Choroid plexus epithelial cell (primary cell): ENCODE measurements at regions not wholly inside any gene's neighbourhood (a gene's known extent, or its start where the extent isn't known, plus 50 kb on each side); places are given as distances from the start of the nearest gene placed in this dataset.

Experiments
- DNase-seq: peaks from one replicate; pipeline ENCODE4 v3.0.0-alpha.2; 2010; ENCODE audit warnings: low read depth
- H3K4me3 ChIP-seq: 2 replicates; pipeline ENCODE4 v1.5.1; 2011; ENCODE audit warnings: low read depth, mild to moderate bottlenecking, control low read depth, low read length, moderate library complexity
- TF ChIP-seq, protein P1 (sequence below): conservative IDR thresholded peaks from 2 replicates; pipeline ENCODE4 v1.5.1; 2011; ENCODE audit warnings: low read depth, mild to moderate bottlenecking, control low read depth, inconsistent platforms, low read length, moderate library complexity

DNA sequence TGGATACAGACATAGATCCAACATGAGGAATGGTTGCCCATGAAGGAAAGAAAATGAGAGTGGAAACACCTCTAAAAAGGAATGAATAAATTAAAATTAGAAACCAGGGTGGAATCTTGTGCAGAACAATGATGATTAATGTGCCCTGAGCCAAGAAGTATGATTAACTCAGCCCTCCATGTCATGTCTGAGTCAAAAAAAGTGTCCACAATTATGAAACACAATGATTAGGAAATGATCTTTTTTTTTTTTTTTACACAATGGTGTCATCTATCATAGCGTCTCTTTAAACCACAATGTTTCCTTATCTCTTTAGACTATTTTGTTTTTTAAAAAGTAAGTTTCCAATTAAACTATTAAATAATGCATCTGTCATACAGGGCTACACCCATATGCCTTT lies 78.9 kb upstream of the RAB4A start:
- TF ChIP-seq, protein P1, sequence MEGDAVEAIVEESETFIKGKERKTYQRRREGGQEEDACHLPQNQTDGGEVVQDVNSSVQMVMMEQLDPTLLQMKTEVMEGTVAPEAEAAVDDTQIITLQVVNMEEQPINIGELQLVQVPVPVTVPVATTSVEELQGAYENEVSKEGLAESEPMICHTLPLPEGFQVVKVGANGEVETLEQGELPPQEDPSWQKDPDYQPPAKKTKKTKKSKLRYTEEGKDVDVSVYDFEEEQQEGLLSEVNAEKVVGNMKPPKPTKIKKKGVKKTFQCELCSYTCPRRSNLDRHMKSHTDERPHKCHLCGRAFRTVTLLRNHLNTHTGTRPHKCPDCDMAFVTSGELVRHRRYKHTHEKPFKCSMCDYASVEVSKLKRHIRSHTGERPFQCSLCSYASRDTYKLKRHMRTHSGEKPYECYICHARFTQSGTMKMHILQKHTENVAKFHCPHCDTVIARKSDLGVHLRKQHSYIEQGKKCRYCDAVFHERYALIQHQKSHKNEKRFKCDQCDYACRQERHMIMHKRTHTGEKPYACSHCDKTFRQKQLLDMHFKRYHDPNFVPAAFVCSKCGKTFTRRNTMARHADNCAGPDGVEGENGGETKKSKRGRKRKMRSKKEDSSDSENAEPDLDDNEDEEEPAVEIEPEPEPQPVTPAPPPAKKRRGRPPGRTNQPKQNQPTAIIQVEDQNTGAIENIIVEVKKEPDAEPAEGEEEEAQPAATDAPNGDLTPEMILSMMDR: no peak
- DNase-seq: peak; percentile 62
- H3K4me3 ChIP-seq: no peak overlapping the region

DNA sequence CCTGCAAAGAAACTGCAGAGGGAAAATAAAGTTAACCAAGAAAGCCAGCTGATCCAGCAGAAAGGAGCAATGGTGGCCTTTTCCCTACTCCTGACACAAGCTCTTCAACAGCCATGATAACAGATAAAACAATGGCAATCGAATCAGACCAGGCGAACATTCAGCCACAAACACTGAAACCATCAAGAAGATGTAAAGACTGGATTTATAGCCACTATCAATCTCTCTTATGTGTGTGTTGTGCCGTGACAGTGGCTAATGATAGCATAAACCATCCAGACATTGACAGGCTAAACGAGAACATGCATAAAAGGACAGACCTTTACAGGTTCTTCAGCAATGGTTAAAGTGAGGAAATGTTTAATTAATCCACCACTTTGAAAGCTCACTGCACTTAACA lies 78.1 kb upstream of the RAB4A start:
- TF ChIP-seq, protein P1: no peak
- H3K4me3 ChIP-seq: no peak overlapping the region
- DNase-seq: no peak

DNA sequence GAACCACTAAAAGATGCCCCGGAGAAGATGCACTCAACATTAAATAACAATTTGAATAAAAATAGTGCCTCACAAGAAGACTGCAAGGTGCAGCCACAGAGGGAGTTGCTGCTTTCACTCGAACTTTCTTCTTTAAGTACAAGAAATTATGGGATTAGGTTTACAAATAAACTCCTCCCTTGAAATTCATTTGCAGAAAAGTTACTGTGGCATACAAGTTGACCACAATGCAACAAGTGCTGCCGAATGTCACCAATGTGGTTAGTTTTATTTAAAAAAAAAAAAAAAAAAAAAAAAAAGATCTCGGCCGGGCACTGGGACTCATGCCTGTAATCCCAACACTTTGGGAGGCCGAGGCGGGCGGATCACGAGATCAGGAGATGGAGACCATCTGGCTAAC lies 76.8 kb upstream of the RAB4A start:
- TF ChIP-seq, protein P1: no peak
- DNase-seq: no peak
- H3K4me3 ChIP-seq: no peak overlapping the region

DNA sequence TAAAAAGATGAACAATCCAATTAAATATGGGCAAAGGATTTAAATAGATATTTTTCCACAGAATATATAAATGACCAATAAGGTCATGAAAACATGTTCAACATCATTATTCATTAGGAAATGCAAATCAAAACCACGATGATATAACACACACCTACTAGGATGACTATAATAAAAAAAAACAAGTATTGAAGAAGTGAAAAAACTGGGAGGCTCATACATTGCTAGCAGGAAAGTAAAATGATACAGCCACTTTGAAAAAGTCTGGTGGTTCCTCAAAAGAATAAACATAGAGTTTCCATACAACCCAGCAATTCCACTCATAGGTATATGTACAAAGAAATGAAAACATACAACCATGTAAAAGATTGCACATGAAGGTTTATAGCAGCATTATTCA lies 75.7 kb upstream of the RAB4A start:
- TF ChIP-seq, protein P1: no peak
- H3K4me3 ChIP-seq: no peak overlapping the region
- DNase-seq: no peak

DNA sequence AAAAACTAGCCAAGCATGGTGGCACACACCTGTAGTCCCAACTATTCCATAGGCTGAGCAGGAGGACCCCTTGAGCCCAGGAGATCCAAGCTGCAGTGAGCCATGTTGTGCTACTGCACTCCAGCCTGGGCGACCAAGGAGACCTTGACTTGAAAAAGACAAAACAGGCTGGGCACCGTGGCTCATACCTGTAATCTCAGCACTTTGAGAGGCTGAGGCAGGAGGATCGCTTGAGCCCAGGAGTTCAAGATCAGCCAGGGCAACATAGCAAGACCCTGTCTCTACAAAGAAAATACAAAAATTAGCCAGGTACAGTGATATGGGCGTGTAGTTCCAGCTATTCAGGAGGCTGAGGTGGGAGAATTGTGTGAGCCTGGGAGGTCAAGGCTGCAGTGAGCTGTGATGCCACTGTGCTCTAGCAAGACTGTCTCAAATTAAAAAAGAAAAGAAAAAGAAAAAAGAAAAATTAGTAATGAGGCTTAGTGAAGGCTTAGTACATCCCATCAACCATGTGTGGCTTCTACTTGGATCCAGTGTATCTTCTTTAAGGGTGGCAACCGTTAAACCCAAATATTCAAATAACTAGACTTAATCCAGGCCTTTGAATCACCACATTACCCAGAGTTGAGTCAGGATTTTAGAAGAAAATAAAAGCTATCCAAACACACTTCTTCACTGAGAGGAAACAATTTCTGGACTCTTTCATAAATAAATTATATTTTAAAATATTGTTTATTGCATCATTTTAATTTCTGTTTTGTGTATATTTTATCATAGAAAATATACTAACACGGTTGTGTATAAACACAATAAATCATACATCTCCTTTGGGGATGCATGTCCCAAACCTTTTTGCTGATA lies 74.3 kb upstream of the RAB4A start:
- DNase-seq: no peak
- TF ChIP-seq, protein P1: no peak
- H3K4me3 ChIP-seq: no peak overlapping the region

DNA sequence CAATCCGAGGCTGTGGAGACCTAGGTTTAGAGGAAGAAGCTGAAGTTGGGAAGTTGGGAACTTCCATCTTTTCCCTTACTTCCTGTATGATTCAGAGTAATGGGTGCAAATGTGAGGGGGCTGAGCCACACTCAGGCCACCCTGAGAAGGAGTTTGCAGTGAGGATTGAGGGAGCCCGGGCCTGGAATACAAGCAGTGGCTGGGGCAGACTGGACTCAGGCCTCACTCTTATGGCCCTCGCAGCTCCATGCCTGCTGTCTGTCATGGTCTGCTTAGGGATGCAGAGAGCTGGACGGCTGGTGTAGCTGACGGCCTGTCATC lies 73.7 kb upstream of the RAB4A start:
- no peak for DNase-seq
- no peak overlapping the region for H3K4me3 ChIP-seq
- TF ChIP-seq, protein P1: no peak
